Ureter (tissue), 1 donor: ENCODE measurements at regions not wholly inside any gene's neighbourhood (a gene's known extent, or its start where the extent isn't known, plus 50 kb on each side); places are given as distances from the start of the nearest gene placed in this dataset.
"Not testable (repeated sequence)": the region's sequence is repeated elsewhere in the genome, so short reads cannot be mapped to it uniquely, and the experiment has no call there.

Experiments used
- DNase-seq: peaks from one replicate; pipeline ENCODE4 v3.0.0-alpha.2; 2020; ENCODE audit warnings: low spot score
- donor health status: DM: yes; HTN: yes; CAD: no.

- DNase-seq, result no peak
These were observed 145.1 kb upstream of the RMP24 start for GRCh38 chr18:35827275-35827902.

GRCh38 chr18:35827903-35828275, 144.6 kb upstream of the RMP24 start:
- DNase-seq, result no peak

GRCh38 chr18:35828591-35828990, 143.9 kb upstream of the RMP24 start:
- no peak for DNase-seq

- DNase-seq, result no peak
These were observed 137.1 kb upstream of the RMP24 start for GRCh38 chr18:35835366-35835765.

- DNase-seq, result no peak
These were observed 136.6 kb upstream of the RMP24 start for GRCh38 chr18:35835833-35836232.

- no peak for DNase-seq
These were observed 135.5 kb upstream of the RMP24 start for GRCh38 chr18:35836932-35837331.

- peak; percentile 7 for DNase-seq
These were observed 134.5 kb upstream of the RMP24 start for GRCh38 chr18:35837922-35838496.

GRCh38 chr18:35841283-35841682, 131.2 kb upstream of the RMP24 start:
- no peak for DNase-seq

GRCh38 chr18:35842536-35842935, 129.9 kb upstream of the RMP24 start:
- DNase-seq, result no peak

- DNase-seq, result peak; percentile 1
These were observed 124.2 kb upstream of the RMP24 start for GRCh38 chr18:35848321-35848720.

- peak; percentile 8 for DNase-seq
These were observed 123.2 kb upstream of the RMP24 start for GRCh38 chr18:35849241-35849640.

- DNase-seq, result peak; percentile 5
These were observed 121.1 kb upstream of the RMP24 start for GRCh38 chr18:35851286-35851970.

- peak; percentile 6 for DNase-seq
These were observed 119.7 kb upstream of the RMP24 start for GRCh38 chr18:35852786-35853185.

GRCh38 chr18:35854095-35854494, 118.4 kb upstream of the RMP24 start:
- DNase-seq, result peak; percentile 34

GRCh38 chr18:35856178-35856577, 116.3 kb upstream of the RMP24 start:
- peak; percentile 13 for DNase-seq

- not testable (repeated sequence) for DNase-seq
These were observed 115.8 kb upstream of the RMP24 start for GRCh38 chr18:35856721-35857120.

GRCh38 chr18:35857581-35857980, 114.9 kb upstream of the RMP24 start:
- DNase-seq, result peak; percentile 2

GRCh38 chr18:35861367-35862118, 110.9 kb upstream of the RMP24 start:
- peak; percentile 41 for DNase-seq

GRCh38 chr18:35862119-35862640, 110.3 kb upstream of the RMP24 start:
- DNase-seq, result peak; percentile 40

GRCh38 chr18:35864916-35865315, 107.6 kb upstream of the RMP24 start:
- DNase-seq, result no peak

- no peak for DNase-seq
These were observed 103.6 kb upstream of the RMP24 start for GRCh38 chr18:35868915-35869314.

- DNase-seq, result no peak
These were observed 101.1 kb upstream of the RMP24 start for GRCh38 chr18:35871337-35871736.
